Loucy (cell line): ENCODE measurements at regions not wholly inside any gene's neighbourhood (a gene's known extent, or its start where the extent isn't known, plus 50 kb on each side); places are given as distances from the start of the nearest gene placed in this dataset.

Source experiments
- CTCF ChIP-seq: fragments of 200-600 bp; sonication (generic); conservative IDR thresholded peaks from 2 replicates; pipeline ENCODE4 v1.5.1; 2014; ENCODE audit warnings: mild to moderate bottlenecking, antibody characterized with exemption, low read length
- EZH2phosphoT487 ChIP-seq: fragments of 200-600 bp; IDR thresholded peaks from 2 replicates; pipeline ENCODE4 v1.6.1; 2018; ENCODE audit warnings: antibody characterized with exemption, mild to moderate bottlenecking, moderate library complexity, borderline replicate concordance

GRCh38 chr13:55560331-55560730 is 1580.4 kb upstream of the PRR20A start:
- TF ChIP-seq CTCF, result no peak
- no peak for TF ChIP-seq EZH2phosphoT487
